HEK293T (cell line): ENCODE measurements at regions not wholly inside any gene's neighbourhood (a gene's known extent, or its start where the extent isn't known, plus 50 kb on each side); places are given as distances from the start of the nearest gene placed in this dataset.

Experiments used
- CTCF ChIA-PET: fragments of 350-600 bp; formaldehyde crosslinking; extraction: SDS; loops from one replicate; lab custom pipeline; 2021; ENCODE audit warnings: antibody characterized with exemption, inconsistent platforms; lab: Yijun Ruan, JAX
- POLR2A ChIA-PET: fragments of 350-600 bp; formaldehyde crosslinking; extraction: SDS; loops from one replicate; lab custom pipeline; 2020; ENCODE audit warnings: antibody characterized with exemption, inconsistent platforms; lab: Yijun Ruan, JAX
- DNase-seq: peaks from one replicate; pipeline ENCODE4 v3.0.0; 2012; ENCODE audit warnings: mixed read lengths; ENCODE audit errors: extremely low spot score
- ARNT ChIP-seq: fragments of 450-650 bp; IDR thresholded peaks from 2 replicates; pipeline ENCODE4 v1.6.1; 2017; ENCODE audit warnings: mild to moderate bottlenecking
- BHLHE40 ChIP-seq: fragments of 450-650 bp; IDR thresholded peaks from 2 replicates; pipeline ENCODE4 v1.6.1; 2016; ENCODE audit warnings: mild to moderate bottlenecking, moderate library complexity, borderline replicate concordance
- CTBP1 ChIP-seq: fragments of 450-650 bp; IDR thresholded peaks from 2 replicates; pipeline ENCODE4 v1.6.1; 2016; ENCODE audit warnings: borderline replicate concordance
- ELF4 ChIP-seq: fragments of 450-650 bp; IDR thresholded peaks from 2 replicates; pipeline ENCODE4 v1.6.1; 2017; ENCODE audit warnings: antibody characterized with exemption
- FOXA1 ChIP-seq: fragments of 450-650 bp; IDR thresholded peaks from 2 replicates; pipeline ENCODE4 v1.6.1; 2016; ENCODE audit warnings: mild to moderate bottlenecking
- FOXK2 ChIP-seq: fragments of 450-650 bp; IDR thresholded peaks from 2 replicates; pipeline ENCODE4 v1.6.1; 2016; ENCODE audit warnings: mild to moderate bottlenecking
- FOXM1 ChIP-seq: fragments of 450-650 bp; IDR thresholded peaks from 2 replicates; pipeline ENCODE4 v1.6.1; 2017; ENCODE audit warnings: mild to moderate bottlenecking, borderline replicate concordance
- HDGF ChIP-seq: fragments of 450-650 bp; IDR thresholded peaks from 2 replicates; pipeline ENCODE4 v1.6.1; 2017; ENCODE audit warnings: antibody characterized with exemption, borderline replicate concordance
- L3MBTL2 ChIP-seq: fragments of 450-650 bp; conservative IDR thresholded peaks from 2 replicates; pipeline ENCODE4 v1.6.1; 2016; ENCODE audit warnings: mild to moderate bottlenecking
- LEF1 ChIP-seq: fragments of 450-650 bp; IDR thresholded peaks from 2 replicates; pipeline ENCODE4 v1.6.1; 2017; ENCODE audit warnings: mild to moderate bottlenecking, borderline replicate concordance
- NFRKB ChIP-seq: fragments of 450-650 bp; IDR thresholded peaks from 2 replicates; pipeline ENCODE4 v1.6.1; 2016; ENCODE audit warnings: mild to moderate bottlenecking, moderate library complexity
- PKNOX1 ChIP-seq: fragments of 450-650 bp; IDR thresholded peaks from 2 replicates; pipeline ENCODE4 v1.6.1; 2016
- SP1 ChIP-seq: fragments of 450-650 bp; IDR thresholded peaks from 2 replicates; pipeline ENCODE4 v1.6.1; 2017
- SUZ12 ChIP-seq: fragments of 450-650 bp; IDR thresholded peaks from 2 replicates; pipeline ENCODE4 v1.6.1; 2016; ENCODE audit warnings: mild to moderate bottlenecking
- TARDBP ChIP-seq: fragments of 450-650 bp; IDR thresholded peaks from 2 replicates; pipeline ENCODE4 v1.6.1; 2016
- ZNF384 ChIP-seq: fragments of 450-650 bp; IDR thresholded peaks from 2 replicates; pipeline ENCODE4 v1.6.1; 2016

- POLR2A ChIA-PET, result no interaction called here
- no peak for DNase-seq
- CTCF ChIA-PET, result no interaction called here
- TF ChIP-seq ELF4, result no peak
- TF ChIP-seq PKNOX1, result no peak
- no peak for TF ChIP-seq CTBP1
- no peak for TF ChIP-seq NFRKB
Measured at GRCh38 chr4:57401586-57401985, 291.4 kb upstream of the IGFBP7 start.

GRCh38 chr4:57378766-57379165 lies 268.6 kb upstream of the IGFBP7 start:
- CTCF ChIA-PET, result no interaction called here
- POLR2A ChIA-PET, result no interaction called here
- TF ChIP-seq FOXM1 (no peak), PKNOX1 (no peak), L3MBTL2 (no peak), SUZ12 (no peak), CTBP1 (no peak), SP1 (no peak), ELF4 (no peak), ZNF384 (no peak), HDGF (no peak), LEF1 (no peak), BHLHE40 (no peak), ARNT (no peak)
- DNase-seq, result no peak

- POLR2A ChIA-PET, result no interaction called here
- no peak for DNase-seq
- CTCF ChIA-PET, result no interaction called here
- TF ChIP-seq FOXK2 (no peak), TARDBP (no peak), ARNT (no peak), CTBP1 (no peak)
Measured at GRCh38 chr4:57374866-57375595, 264.8 kb upstream of the IGFBP7 start.

- TF ChIP-seq ARNT (no peak), FOXK2 (no peak), BHLHE40 (no peak), NFRKB (no peak), ELF4 (no peak), FOXM1 (no peak), PKNOX1 (no peak), HDGF (no peak), CTBP1 (no peak), ZNF384 (no peak), LEF1 (no peak)
- DNase-seq, result no peak
- ChIA-PET POLR2A (no interaction called here), CTCF (no interaction called here)
Measured at GRCh38 chr4:57373991-57374390, 263.8 kb upstream of the IGFBP7 start.

GRCh38 chr4:57371671-57372070 lies 261.5 kb upstream of the IGFBP7 start:
- ChIA-PET CTCF (no interaction called here), POLR2A (no interaction called here)
- no peak for DNase-seq
- TF ChIP-seq SP1 (no peak), HDGF (no peak), ZNF384 (no peak)

- POLR2A ChIA-PET, result no interaction called here
- CTCF ChIA-PET, result no interaction called here
- no peak for DNase-seq
- TF ChIP-seq TARDBP (no peak), CTBP1 (no peak), HDGF (no peak), SP1 (no peak), FOXM1 (no peak), FOXA1 (no peak), ZNF384 (no peak), LEF1 (no peak)
Measured at GRCh38 chr4:57370691-57371090, 260.5 kb upstream of the IGFBP7 start.

- ChIA-PET POLR2A (no interaction called here), CTCF (no interaction called here)
- TF ChIP-seq LEF1 (no peak), NFRKB (no peak), ELF4 (no peak), BHLHE40 (no peak), SP1 (no peak), PKNOX1 (no peak), HDGF (no peak), SUZ12 (no peak), TARDBP (no peak), ZNF384 (no peak), FOXM1 (no peak), L3MBTL2 (no peak), FOXA1 (no peak), ARNT (no peak), CTBP1 (no peak), FOXK2 (no peak)
- DNase-seq, result no peak
Measured at GRCh38 chr4:57369446-57369845, 259.3 kb upstream of the IGFBP7 start.
